Thyroid gland (tissue), 4 donors: ENCODE measurements at regions not wholly inside any gene's neighbourhood (a gene's known extent, or its start where the extent isn't known, plus 50 kb on each side); places are given as distances from the start of the nearest gene placed in this dataset.

Experiments
- POLR2A ChIP-seq, 2 donors: fragments of 450-650 bp; IDR thresholded peaks; one replicate each; pipeline ENCODE4 v1.6.1; 2017; ENCODE audit warnings: antibody characterized with exemption in 2 of 2, mild to moderate bottlenecking in 2 of 2, moderate library complexity in 1 of 2
- TF ChIP-seq, protein P1 (sequence below), 6 experiments: fragments of 200-600 bp in 3 of 6; fragments of 450-650 bp in 3 of 6; sonication (generic) in 3 of 6; IDR thresholded peaks; one replicate each; pipeline ENCODE4 v1.5.1; 2016 to 2019; ENCODE audit warnings: antibody characterized with exemption in 6 of 6, mild to moderate bottlenecking in 2 of 6, inconsistent platforms in 1 of 6, moderate library complexity in 1 of 6

DNA sequence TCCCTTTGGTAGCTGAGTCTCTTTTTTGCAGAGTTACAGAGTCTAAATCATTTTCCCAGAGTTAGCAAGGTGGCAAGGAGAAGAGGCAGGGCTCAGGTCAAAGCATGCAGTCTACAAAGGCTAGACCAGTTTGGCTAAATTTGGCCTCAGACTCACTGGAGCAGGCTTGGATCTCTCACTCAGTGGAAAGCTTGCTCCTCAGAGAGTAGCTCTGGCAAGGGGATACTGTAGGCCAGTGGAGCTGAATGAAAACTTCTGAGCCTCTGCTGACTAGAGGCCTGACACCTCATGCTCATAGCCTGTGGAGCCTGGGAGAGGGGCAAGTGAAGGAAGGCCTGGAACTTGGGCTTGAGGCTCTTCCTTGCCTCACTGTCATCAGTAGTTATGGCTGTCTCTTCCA is 101.0 kb downstream of the MOBP start:
- TF ChIP-seq, protein P1, sequence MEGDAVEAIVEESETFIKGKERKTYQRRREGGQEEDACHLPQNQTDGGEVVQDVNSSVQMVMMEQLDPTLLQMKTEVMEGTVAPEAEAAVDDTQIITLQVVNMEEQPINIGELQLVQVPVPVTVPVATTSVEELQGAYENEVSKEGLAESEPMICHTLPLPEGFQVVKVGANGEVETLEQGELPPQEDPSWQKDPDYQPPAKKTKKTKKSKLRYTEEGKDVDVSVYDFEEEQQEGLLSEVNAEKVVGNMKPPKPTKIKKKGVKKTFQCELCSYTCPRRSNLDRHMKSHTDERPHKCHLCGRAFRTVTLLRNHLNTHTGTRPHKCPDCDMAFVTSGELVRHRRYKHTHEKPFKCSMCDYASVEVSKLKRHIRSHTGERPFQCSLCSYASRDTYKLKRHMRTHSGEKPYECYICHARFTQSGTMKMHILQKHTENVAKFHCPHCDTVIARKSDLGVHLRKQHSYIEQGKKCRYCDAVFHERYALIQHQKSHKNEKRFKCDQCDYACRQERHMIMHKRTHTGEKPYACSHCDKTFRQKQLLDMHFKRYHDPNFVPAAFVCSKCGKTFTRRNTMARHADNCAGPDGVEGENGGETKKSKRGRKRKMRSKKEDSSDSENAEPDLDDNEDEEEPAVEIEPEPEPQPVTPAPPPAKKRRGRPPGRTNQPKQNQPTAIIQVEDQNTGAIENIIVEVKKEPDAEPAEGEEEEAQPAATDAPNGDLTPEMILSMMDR (IDR thresholded peaks at IDR 0.05) = no peak
- no peak for TF ChIP-seq POLR2A (IDR thresholded peaks at IDR 0.05)
